GM21367 (cell line): ENCODE measurements at regions not wholly inside any gene's neighbourhood (a gene's known extent, or its start where the extent isn't known, plus 50 kb on each side); places are given as distances from the start of the nearest gene placed in this dataset.

ENCODE experiments used
- ATAC-seq: cut with Tn5 transposase; IDR thresholded peaks from one replicate; pipeline ENCODE4 v1.9.1; 2021; ENCODE audit not compliant: unreplicated experiment

GRCh38 chr15:69829974-69830373, 267.7 kb downstream of the TLE3 start:
- no peak for ATAC-seq

- no peak for ATAC-seq
Observed at GRCh38 chr15:69830430-69830829, 267.3 kb downstream of the TLE3 start.

GRCh38 chr15:69830876-69831275, 266.8 kb downstream of the TLE3 start:
- no peak for ATAC-seq

- no peak for ATAC-seq
Observed at GRCh38 chr15:69834267-69834666, 263.4 kb downstream of the TLE3 start.

GRCh38 chr15:69834761-69835160, 263.0 kb downstream of the TLE3 start:
- no peak for ATAC-seq

GRCh38 chr15:69836048-69836447, 261.7 kb downstream of the TLE3 start:
- ATAC-seq, result no peak

- no peak for ATAC-seq
Observed at GRCh38 chr15:69836526-69837230, 261.0 kb downstream of the TLE3 start.

GRCh38 chr15:69838338-69838737, 259.4 kb downstream of the TLE3 start:
- ATAC-seq, result no peak

GRCh38 chr15:69838994-69839393, 258.7 kb downstream of the TLE3 start:
- no peak for ATAC-seq

- ATAC-seq, result no peak
Observed at GRCh38 chr15:69841113-69841828, 256.4 kb downstream of the TLE3 start.

- ATAC-seq, result no peak
Observed at GRCh38 chr15:69842851-69843250, 254.9 kb downstream of the TLE3 start.

GRCh38 chr15:69843276-69843899, 254.3 kb downstream of the TLE3 start:
- no peak for ATAC-seq

GRCh38 chr15:69843900-69844304, 253.8 kb downstream of the TLE3 start:
- ATAC-seq, result no peak

GRCh38 chr15:69845159-69845558, 252.6 kb downstream of the TLE3 start:
- ATAC-seq, result no peak

- ATAC-seq, result no peak
Observed at GRCh38 chr15:69847625-69848024, 250.1 kb downstream of the TLE3 start.

- ATAC-seq, result no peak
Observed at GRCh38 chr15:69848096-69848495, 249.6 kb downstream of the TLE3 start.

- no peak for ATAC-seq
Observed at GRCh38 chr15:69848551-69849231, 249.0 kb downstream of the TLE3 start.

- no peak for ATAC-seq
Observed at GRCh38 chr15:69849232-69849610, 248.5 kb downstream of the TLE3 start.

GRCh38 chr15:69852482-69852881, 245.2 kb downstream of the TLE3 start:
- no peak for ATAC-seq

GRCh38 chr15:69852916-69853315, 244.8 kb downstream of the TLE3 start:
- no peak for ATAC-seq

- no peak for ATAC-seq
Observed at GRCh38 chr15:69853544-69853951, 244.2 kb downstream of the TLE3 start.

GRCh38 chr15:69854001-69854400, 243.7 kb downstream of the TLE3 start:
- no peak for ATAC-seq
